HG03135 (cell line): ENCODE measurements at regions not wholly inside any gene's neighbourhood (a gene's known extent, or its start where the extent isn't known, plus 50 kb on each side); places are given as distances from the start of the nearest gene placed in this dataset.
"Not testable (repeated sequence)": the region's sequence is repeated elsewhere in the genome, so short reads cannot be mapped to it uniquely, and the experiment has no call there.

Experiments used
- ATAC-seq: cut with Tn5 transposase; IDR thresholded peaks from one replicate; pipeline ENCODE4 v1.9.1; 2021; ENCODE audit warnings: mild to moderate bottlenecking, moderate library complexity; ENCODE audit not compliant: unreplicated experiment

- ATAC-seq = no peak
Measured at GRCh38 chr11:130550150-130550549, 101.7 kb downstream of the ADAMTS15 start.

- ATAC-seq = no peak
Measured at GRCh38 chr11:130550984-130551383, 102.5 kb downstream of the ADAMTS15 start.

- no peak for ATAC-seq
Measured at GRCh38 chr11:130551388-130551787, 102.9 kb downstream of the ADAMTS15 start.

GRCh38 chr11:130553306-130553705, 104.9 kb downstream of the ADAMTS15 start:
- ATAC-seq = no peak

- no peak for ATAC-seq
Measured at GRCh38 chr11:130554241-130555055, 106.0 kb downstream of the ADAMTS15 start.

GRCh38 chr11:130555251-130555841, 106.9 kb downstream of the ADAMTS15 start:
- no peak for ATAC-seq

- no peak for ATAC-seq
Measured at GRCh38 chr11:130560000-130560780, 111.7 kb downstream of the ADAMTS15 start.

- ATAC-seq = no peak
Measured at GRCh38 chr11:130560781-130561109, 112.3 kb downstream of the ADAMTS15 start.

- no peak for ATAC-seq
Measured at GRCh38 chr11:130561441-130561881, 113.0 kb downstream of the ADAMTS15 start.

- no peak for ATAC-seq
Measured at GRCh38 chr11:130562549-130562948, 114.1 kb downstream of the ADAMTS15 start.

- ATAC-seq = not testable (repeated sequence)
Measured at GRCh38 chr11:130566360-130566759, 117.9 kb downstream of the ADAMTS15 start.

GRCh38 chr11:130571519-130571918, 123.1 kb downstream of the ADAMTS15 start:
- ATAC-seq = no peak

GRCh38 chr11:130571947-130572584, 123.6 kb downstream of the ADAMTS15 start:
- ATAC-seq = no peak

- no peak for ATAC-seq
Measured at GRCh38 chr11:130573767-130574166, 125.3 kb downstream of the ADAMTS15 start.

- ATAC-seq = no peak
Measured at GRCh38 chr11:130574740-130575139, 126.3 kb downstream of the ADAMTS15 start.

GRCh38 chr11:130576146-130576545, 127.7 kb downstream of the ADAMTS15 start:
- ATAC-seq = no peak

- ATAC-seq = no peak
Measured at GRCh38 chr11:130578738-130579368, 130.4 kb downstream of the ADAMTS15 start.

GRCh38 chr11:130580372-130580771, 131.9 kb downstream of the ADAMTS15 start:
- ATAC-seq = no peak

- no peak for ATAC-seq
Measured at GRCh38 chr11:130580891-130581492, 132.5 kb downstream of the ADAMTS15 start.

GRCh38 chr11:130581646-130582045, 133.2 kb downstream of the ADAMTS15 start:
- ATAC-seq = no peak
